Prostate gland (tissue), 2 donors: ENCODE measurements at regions not wholly inside any gene's neighbourhood (a gene's known extent, or its start where the extent isn't known, plus 50 kb on each side); places are given as distances from the start of the nearest gene placed in this dataset. TPM values are rescaled to one million over a fixed set of nuclear protein-coding genes. Genes with fewer than 3 reads are reported as not detected.

Experiments used
- DNase-seq: peaks from one replicate; pipeline ENCODE4 v3.0.0-alpha.2; 2019; ENCODE audit warnings: low spot score
- H3K27ac ChIP-seq, 2 donors: fragments of 200-600 bp; sonication (generic); 2 replicates each; pipeline ENCODE4 v1.5.1; 2017 to 2019
- H3K27me3 ChIP-seq: fragments of 200-600 bp; sonication (generic); replicated peaks from 2 replicates; pipeline ENCODE4 v1.5.1; 2019; ENCODE audit not compliant: insufficient read depth
- H3K36me3 ChIP-seq, 2 donors: fragments of 200-600 bp; sonication (generic); 1 replicate in 1 of 2; 2 replicates in 1 of 2; pipeline versions ENCODE4 v1.5.1 to v1.8.1; 2017 to 2019
- H3K4me1 ChIP-seq: fragments of 200-600 bp; sonication (generic); replicated peaks from 2 replicates; pipeline ENCODE4 v1.5.1; 2019
- H3K4me3 ChIP-seq, 2 donors: fragments of 200-600 bp; sonication (generic); 2 replicates each; pipeline ENCODE4 v1.5.1; 2017 to 2019
- H3K9me3 ChIP-seq: fragments of 200-600 bp; sonication (generic); 2 replicates; pipeline ENCODE4 v1.5.1; 2017
- CTCF ChIP-seq, 4 experiments: fragments of 200-600 bp in 2 of 4; fragments of 450-650 bp in 2 of 4; sonication (generic) in 2 of 4; IDR thresholded peaks; 1 replicate in 3 of 4; 2 replicates in 1 of 4; pipeline ENCODE4 v1.5.1; 2016 to 2019; ENCODE audit warnings: antibody characterized with exemption in 4 of 4, mild to moderate bottlenecking in 2 of 4, moderate library complexity in 2 of 4
- POLR2A ChIP-seq: fragments of 450-650 bp; IDR thresholded peaks from one replicate; pipeline ENCODE4 v1.6.1; 2016; ENCODE audit warnings: antibody characterized with exemption, mild to moderate bottlenecking
- POLR2AphosphoS5 ChIP-seq: sonication (generic); formaldehyde crosslinking; IDR thresholded peaks from one replicate; pipeline ENCODE4 v1.6.1; 2017; ENCODE audit warnings: antibody characterized with exemption
- WGBS: methylation state at CpG from one replicate; pipeline ENCODE4 v1.1.5; 2018; 5-methylcytosine and 5-hydroxymethylcytosine counted together
- intact Hi-C: fragments of 100-400 bp; cut with DNase I; formaldehyde crosslinking; loops from one replicate; pipeline ENCODE4 v1.14.2; 2022
- microRNA-seq: library from miRNA; unstranded; fragments of <30 nt; microRNA quantifications from one replicate; pipeline ENCODE4, GENCODE V29; 2016
- small RNA-seq, 2 donors: library from RNA; depleted of rRNA; stranded (forward); fragments of <200 nt; gene quantifications; one replicate each; pipeline ENCODE3, GENCODE V24; 2016

- H3K27me3 ChIP-seq, result no peaks in the 10 kb centered on the region
- H3K4me1 ChIP-seq, result no peaks in the 10 kb centered on the region
- intact Hi-C loops, result no loop called here
- H3K4me3 ChIP-seq, result no peak overlapping the region
- H3K27ac ChIP-seq, result no peak overlapping the region
- 29% methylated on average over 1 of the region's 1 CpG for WGBS
- no peaks in the 10 kb centered on the region for H3K36me3 ChIP-seq
- H3K9me3 ChIP-seq, result no peaks in the 10 kb centered on the region
- no peak for TF ChIP-seq POLR2A
- no peak for TF ChIP-seq CTCF (IDR thresholded peaks at IDR 0.05)
- TF ChIP-seq POLR2AphosphoS5, result no peak
- no peak for DNase-seq
These were observed 219.8 kb upstream of the AMIGO2 start for GRCh38 chr12:47299586-47299985.

GRCh38 chr12:47297993-47298392, 218.2 kb upstream of the AMIGO2 start:
- H3K4me3 ChIP-seq, result no peak overlapping the region
- no peak overlapping the region for H3K27ac ChIP-seq
- H3K9me3 ChIP-seq, result no peaks in the 10 kb centered on the region
- no peak for TF ChIP-seq POLR2A
- TF ChIP-seq CTCF (IDR thresholded peaks at IDR 0.05), result no peak
- no peak for TF ChIP-seq POLR2AphosphoS5
- no peak for DNase-seq
- H3K36me3 ChIP-seq, result no peaks in the 10 kb centered on the region
- intact Hi-C loops, result no loop called here
- no peaks in the 10 kb centered on the region for H3K27me3 ChIP-seq
- H3K4me1 ChIP-seq, result no peaks in the 10 kb centered on the region

GRCh38 chr12:47296828-47297227, 217.1 kb upstream of the AMIGO2 start:
- Histone ChIP-seq H3K27ac (no peak overlapping the region), H3K36me3 (no peaks in the 10 kb centered on the region), H3K27me3 (no peaks in the 10 kb centered on the region), H3K4me3 (no peak overlapping the region), H3K9me3 (no peaks in the 10 kb centered on the region), H3K4me1 (no peaks in the 10 kb centered on the region)
- TF ChIP-seq POLR2A (no peak), POLR2AphosphoS5 (no peak), CTCF (IDR thresholded peaks at IDR 0.05) (no peak)
- intact Hi-C loops, result no loop called here
- no peak for DNase-seq

- H3K4me3 ChIP-seq, result no peak overlapping the region
- no peak overlapping the region for H3K27ac ChIP-seq
- DNase-seq, result no peak
- H3K4me1 ChIP-seq, result no peaks in the 10 kb centered on the region
- TF ChIP-seq POLR2AphosphoS5, result no peak
- no peak for TF ChIP-seq POLR2A
- no peak for TF ChIP-seq CTCF (IDR thresholded peaks at IDR 0.05)
- no peaks in the 10 kb centered on the region for H3K36me3 ChIP-seq
- intact Hi-C loops, result no loop called here
- WGBS, result 93% methylated on average over 13 of the region's 13 CpGs
- H3K9me3 ChIP-seq, result no peaks in the 10 kb centered on the region
- H3K27me3 ChIP-seq, result no peaks in the 10 kb centered on the region
These were observed 213.6 kb upstream of the AMIGO2 start for GRCh38 chr12:47293406-47293805.

- H3K4me1 ChIP-seq, result no peaks in the 10 kb centered on the region
- H3K9me3 ChIP-seq, result no peaks in the 10 kb centered on the region
- H3K27ac ChIP-seq, result no peak overlapping the region
- H3K4me3 ChIP-seq, result no peak overlapping the region
- no peaks in the 10 kb centered on the region for H3K36me3 ChIP-seq
- H3K27me3 ChIP-seq, result no peaks in the 10 kb centered on the region
- TF ChIP-seq CTCF (IDR thresholded peaks at IDR 0.05) (no peak), POLR2AphosphoS5 (no peak), POLR2A (no peak)
- DNase-seq, result no peak
- intact Hi-C loops, result no loop called here
- 72% methylated on average over 3 of the region's 3 CpGs for WGBS
These were observed 206.9 kb upstream of the AMIGO2 start for GRCh38 chr12:47286676-47287075.

Small RNA genes lying in the stretch of these regions (microRNA-seq; reads per million reads assigned to microRNA genes)
- gene MIR4494, result not detected

Small RNA genes lying in the stretch of these regions (small RNA-seq; reads per million reads assigned to genes)
- gene AC004486.1 (0 reads per million in 2 donors), gene MIR4494 (0 reads per million in 2 donors), gene RF00264 (0 reads per million in 2 donors)
